PC-3 (cell line): ENCODE measurements at regions not wholly inside any gene's neighbourhood (a gene's known extent, or its start where the extent isn't known, plus 50 kb on each side); places are given as distances from the start of the nearest gene placed in this dataset.

ENCODE experiments used
- ATAC-seq: fragments of 200-7000 bp; cut with Tn5 transposase; 2 replicates; pipeline ENCODE4 v1.9.1; 2020; ENCODE audit warnings: mild to moderate bottlenecking, moderate library complexity
- BruUV-seq: library from RNA; stranded (reverse); fragments of 400-500 nt; replicated peaks from 2 replicates; lab custom pipeline; 2021; lab: Mats Ljungman, UMichigan
- CTCF ChIA-PET: fragments of 300-600 bp; sonication (Branson Sonifier 250); formaldehyde crosslinking; loops from one replicate; lab custom pipeline; 2022; ENCODE audit warnings: antibody characterized with exemption; lab: Charles Lee
- POLR2A ChIA-PET: fragments of 300-600 bp; sonication (Branson Sonifier 250); formaldehyde crosslinking; loops from one replicate; lab custom pipeline; 2022; ENCODE audit warnings: antibody characterized with exemption; ENCODE audit not compliant: unreplicated experiment; lab: Charles Lee
- DNase-seq: peaks from one replicate; pipeline ENCODE4 v3.0.0-alpha.2; 2015
- H2AFZ ChIP-seq: fragments of 300-600 bp; sonication (generic); 2 replicates; pipeline ENCODE4 v1.6.0; 2016; ENCODE audit warnings: antibody characterized with exemption, low read length
- H3F3A ChIP-seq: fragments of 300-600 bp; sonication (generic); one replicate; pipeline ENCODE4 v1.6.0; 2017; ENCODE audit warnings: antibody characterized with exemption, low read length, control low read depth, mild to moderate bottlenecking; ENCODE audit not compliant: unreplicated experiment
- H3K27ac ChIP-seq: fragments of 300-600 bp; sonication (generic); 2 replicates; pipeline ENCODE4 v1.5.1; 2016; ENCODE audit warnings: mild to moderate bottlenecking, low read length
- H3K27me3 ChIP-seq: fragments of 300-600 bp; sonication (generic); 2 replicates; pipeline ENCODE4 v1.6.1; 2016; ENCODE audit warnings: low read length, mixed read lengths
- H3K36me3 ChIP-seq: fragments of 300-600 bp; sonication (generic); 2 replicates; pipeline ENCODE4 v1.6.1; 2016; ENCODE audit warnings: low read depth, mixed run types, low read length, mixed read lengths
- H3K4me1 ChIP-seq: fragments of 300-600 bp; sonication (generic); 2 replicates; pipeline ENCODE4 v1.5.1; 2016; ENCODE audit warnings: low read length; ENCODE audit not compliant: insufficient read depth
- H3K4me2 ChIP-seq: fragments of 300-600 bp; sonication (generic); 2 replicates; pipeline ENCODE4 v1.6.0; 2016; ENCODE audit warnings: low read length
- H3K4me3 ChIP-seq: fragments of 300-600 bp; sonication (generic); 2 replicates; pipeline ENCODE4 v1.5.1; 2016; ENCODE audit warnings: mild to moderate bottlenecking, low read length, mixed read lengths
- H3K79me2 ChIP-seq: fragments of 300-600 bp; sonication (generic); 2 replicates; pipeline ENCODE4 v1.6.1; 2017; ENCODE audit warnings: low read length, mixed read lengths
- H3K9ac ChIP-seq: fragments of 300-600 bp; sonication (generic); 2 replicates; pipeline ENCODE4 v1.6.0; 2016; ENCODE audit warnings: mild to moderate bottlenecking, low read length
- H3K9me2 ChIP-seq: fragments of 300-600 bp; sonication (generic); replicated peaks from 2 replicates; pipeline ENCODE4 v1.6.1; 2016; ENCODE audit warnings: mixed run types, low read length, mixed read lengths
- H3K9me3 ChIP-seq: fragments of 300-600 bp; sonication (generic); 2 replicates; pipeline ENCODE4 v1.6.1; 2016; ENCODE audit warnings: low read length, mixed read lengths
- H4K20me1 ChIP-seq: fragments of 300-600 bp; sonication (generic); 2 replicates; pipeline ENCODE4 v1.6.1; 2016; ENCODE audit warnings: low read length, mixed read lengths
- EZH2 ChIP-seq: fragments of 300-600 bp; sonication (generic); IDR thresholded peaks from one replicate; pipeline ENCODE4 v1.6.1; 2017; ENCODE audit warnings: antibody characterized with exemption, mild to moderate bottlenecking, low read length; ENCODE audit not compliant: unreplicated experiment
- EZH2phosphoT487 ChIP-seq: fragments of 300-600 bp; sonication (generic); IDR thresholded peaks from 2 replicates; pipeline ENCODE4 v1.6.1; 2018; ENCODE audit warnings: mild to moderate bottlenecking, antibody characterized with exemption, low read length, borderline replicate concordance
- intact Hi-C: fragments of 100-400 bp; cut with micrococcal nuclease; formaldehyde crosslinking; loops from 2 replicates; pipeline ENCODE4 v1.9.0; 2023
- TF ChIP-seq, protein P1 (sequence below): fragments of 300-600 bp; sonication (generic); conservative IDR thresholded peaks from 2 replicates; pipeline ENCODE4 v1.5.1; 2017; ENCODE audit warnings: antibody characterized with exemption, low read depth, mild to moderate bottlenecking, low read length

DNA sequence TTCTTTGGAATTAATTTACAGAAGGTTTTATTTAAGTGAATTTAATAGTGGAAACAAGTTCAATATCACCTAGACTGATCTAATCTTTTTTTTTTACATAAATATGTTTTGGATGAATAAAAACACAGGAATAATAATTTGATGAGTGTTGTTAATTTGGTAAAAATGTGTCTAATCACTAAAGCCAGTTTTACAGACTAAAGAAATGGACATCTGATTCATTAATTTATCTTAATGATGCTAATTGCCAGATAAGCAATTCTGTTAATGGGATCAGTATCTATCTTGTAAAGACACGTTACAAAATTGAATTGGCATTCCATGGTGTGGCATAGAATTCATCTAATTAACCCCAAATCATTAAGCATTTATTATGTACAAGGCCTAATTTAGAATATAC lies 743.3 kb upstream of the CDH6 start:
- no peak overlapping the region for H3K9ac ChIP-seq
- no peak overlapping the region for H3K4me2 ChIP-seq
- no peak for TF ChIP-seq EZH2
- TF ChIP-seq, protein P1, sequence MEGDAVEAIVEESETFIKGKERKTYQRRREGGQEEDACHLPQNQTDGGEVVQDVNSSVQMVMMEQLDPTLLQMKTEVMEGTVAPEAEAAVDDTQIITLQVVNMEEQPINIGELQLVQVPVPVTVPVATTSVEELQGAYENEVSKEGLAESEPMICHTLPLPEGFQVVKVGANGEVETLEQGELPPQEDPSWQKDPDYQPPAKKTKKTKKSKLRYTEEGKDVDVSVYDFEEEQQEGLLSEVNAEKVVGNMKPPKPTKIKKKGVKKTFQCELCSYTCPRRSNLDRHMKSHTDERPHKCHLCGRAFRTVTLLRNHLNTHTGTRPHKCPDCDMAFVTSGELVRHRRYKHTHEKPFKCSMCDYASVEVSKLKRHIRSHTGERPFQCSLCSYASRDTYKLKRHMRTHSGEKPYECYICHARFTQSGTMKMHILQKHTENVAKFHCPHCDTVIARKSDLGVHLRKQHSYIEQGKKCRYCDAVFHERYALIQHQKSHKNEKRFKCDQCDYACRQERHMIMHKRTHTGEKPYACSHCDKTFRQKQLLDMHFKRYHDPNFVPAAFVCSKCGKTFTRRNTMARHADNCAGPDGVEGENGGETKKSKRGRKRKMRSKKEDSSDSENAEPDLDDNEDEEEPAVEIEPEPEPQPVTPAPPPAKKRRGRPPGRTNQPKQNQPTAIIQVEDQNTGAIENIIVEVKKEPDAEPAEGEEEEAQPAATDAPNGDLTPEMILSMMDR: no peak
- no peak for TF ChIP-seq EZH2phosphoT487
- no peak overlapping the region for H3K27ac ChIP-seq
- DNase-seq: no peak
- no peaks in the 10 kb centered on the region for H3F3A ChIP-seq
- H3K4me1 ChIP-seq: no peaks in the 10 kb centered on the region
- H3K79me2 ChIP-seq: no peaks in the 10 kb centered on the region
- intact Hi-C loops: no loop called here
- POLR2A ChIA-PET: no interaction called here
- H4K20me1 ChIP-seq: no peaks in the 10 kb centered on the region
- no peak overlapping the region for H2AFZ ChIP-seq
- CTCF ChIA-PET: no interaction called here
- no peaks in the 10 kb centered on the region for H3K27me3 ChIP-seq
- H3K4me3 ChIP-seq: no peak overlapping the region
- ATAC-seq: no peak
- H3K9me3 ChIP-seq: no peaks in the 10 kb centered on the region
- H3K36me3 ChIP-seq: no peaks in the 10 kb centered on the region
- H3K9me2 ChIP-seq: no peaks in the 10 kb centered on the region
- BruUV-seq: no TSS peak

DNA sequence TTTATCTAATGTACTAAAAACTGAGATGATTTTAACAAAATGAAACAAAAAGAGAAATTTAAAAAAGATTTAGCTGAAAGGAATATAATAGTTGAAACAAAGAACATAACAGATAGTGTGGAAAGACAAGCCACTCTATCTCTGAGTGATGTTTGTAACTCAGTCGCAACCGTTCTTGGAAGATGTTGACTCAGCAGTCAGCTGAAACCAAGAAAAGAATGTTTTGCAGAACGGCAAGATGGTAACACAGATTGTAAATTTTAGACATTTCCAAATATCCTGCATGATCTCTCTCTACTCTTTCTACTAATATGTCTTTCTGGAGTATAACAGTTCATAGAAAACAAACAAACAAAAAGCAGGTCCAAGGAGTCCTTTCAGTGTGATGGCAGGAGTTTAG lies 746.1 kb upstream of the CDH6 start:
- Histone ChIP-seq H3K4me1 (no peaks in the 10 kb centered on the region), H3F3A (no peaks in the 10 kb centered on the region), H3K9ac (no peak overlapping the region), H3K9me2 (no peaks in the 10 kb centered on the region), H3K27ac (no peak overlapping the region), H3K36me3 (no peaks in the 10 kb centered on the region), H3K4me3 (no peak overlapping the region), H3K79me2 (no peaks in the 10 kb centered on the region), H3K27me3 (no peaks in the 10 kb centered on the region), H3K4me2 (no peak overlapping the region), H2AFZ (no peak overlapping the region), H3K9me3 (no peaks in the 10 kb centered on the region), H4K20me1 (no peaks in the 10 kb centered on the region)
- intact Hi-C loops: no loop called here
- CTCF ChIA-PET: no interaction called here
- DNase-seq: no peak
- TF ChIP-seq EZH2phosphoT487 (no peak), EZH2 (no peak)
- TF ChIP-seq, protein P1: no peak
- no peak for ATAC-seq
- no TSS peak for BruUV-seq
- POLR2A ChIA-PET: no interaction called here

DNA sequence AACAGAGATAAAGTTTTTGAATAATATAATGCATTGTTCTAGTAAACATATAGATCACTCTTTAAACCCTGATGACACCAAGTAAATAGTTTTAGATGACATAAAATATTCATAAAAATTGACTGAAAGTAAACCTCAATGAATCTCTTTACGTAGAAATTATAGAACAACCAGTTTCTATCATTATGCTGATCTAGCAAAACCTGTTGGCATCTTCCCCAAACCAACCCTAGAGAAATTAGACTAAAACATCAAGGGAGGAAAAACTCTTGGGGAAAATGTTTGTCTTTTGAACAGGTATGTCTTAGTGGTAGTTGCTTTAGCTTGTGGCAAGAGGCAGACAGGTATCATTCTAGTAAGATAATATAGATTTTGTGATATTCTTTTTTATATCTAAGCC lies 747.0 kb upstream of the CDH6 start:
- Histone ChIP-seq H3F3A (no peaks in the 10 kb centered on the region), H3K4me3 (no peak overlapping the region), H3K9ac (no peak overlapping the region), H3K9me3 (no peaks in the 10 kb centered on the region), H3K27me3 (no peaks in the 10 kb centered on the region), H3K9me2 (no peaks in the 10 kb centered on the region), H3K4me2 (no peak overlapping the region), H3K4me1 (no peaks in the 10 kb centered on the region), H2AFZ (no peak overlapping the region), H3K36me3 (no peaks in the 10 kb centered on the region), H4K20me1 (no peaks in the 10 kb centered on the region), H3K79me2 (no peaks in the 10 kb centered on the region), H3K27ac (no peak overlapping the region)
- DNase-seq (no peak), ATAC-seq (no peak)
- no TSS peak for BruUV-seq
- intact Hi-C loops: no loop called here
- ChIA-PET CTCF (no interaction called here), POLR2A (no interaction called here)
- TF ChIP-seq, protein P1: no peak
- TF ChIP-seq EZH2 (no peak), EZH2phosphoT487 (no peak)
